Omental fat pad (tissue), 3 donors: ENCODE measurements at regions not wholly inside any gene's neighbourhood (a gene's known extent, or its start where the extent isn't known, plus 50 kb on each side); places are given as distances from the start of the nearest gene placed in this dataset.

Experiments
- ATAC-seq: fragments of 150-250 bp; one replicate; pipeline ENCODE4 v1.9.1; 2016; ENCODE audit warnings: mild to moderate bottlenecking, moderate library complexity; ENCODE audit not compliant: low FRiP score
- DNase-seq: peaks from one replicate; pipeline ENCODE4 v3.0.0-alpha.2; 2019; ENCODE audit warnings: low spot score
- TF ChIP-seq, protein P1 (sequence below), 3 donors: fragments of 450-650 bp; IDR thresholded peaks; one replicate each; pipeline ENCODE4 v1.5.1; 2016 to 2017; ENCODE audit warnings: antibody characterized with exemption in 3 of 3, mild to moderate bottlenecking in 3 of 3, moderate library complexity in 2 of 3

DNA sequence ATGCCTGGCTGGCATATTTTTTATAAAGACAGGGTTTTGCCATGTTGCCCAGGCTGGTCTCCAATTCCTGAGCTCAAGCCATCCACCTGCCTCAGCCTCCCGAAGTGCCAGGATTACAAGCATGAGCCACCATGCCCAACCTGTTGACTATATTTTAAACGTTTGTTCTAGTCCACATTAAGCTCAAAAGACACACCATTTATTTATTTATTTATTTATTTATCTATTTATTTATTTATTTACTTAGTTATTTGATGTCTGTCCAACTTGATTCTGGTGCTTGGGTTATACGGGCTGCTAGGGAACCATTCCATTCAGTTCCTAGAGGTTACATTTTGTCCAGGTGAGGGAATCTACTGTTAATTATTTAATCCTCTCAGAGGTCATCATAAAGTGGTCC lies 98.1 kb upstream of the ADGRL4 start:
- TF ChIP-seq, protein P1, sequence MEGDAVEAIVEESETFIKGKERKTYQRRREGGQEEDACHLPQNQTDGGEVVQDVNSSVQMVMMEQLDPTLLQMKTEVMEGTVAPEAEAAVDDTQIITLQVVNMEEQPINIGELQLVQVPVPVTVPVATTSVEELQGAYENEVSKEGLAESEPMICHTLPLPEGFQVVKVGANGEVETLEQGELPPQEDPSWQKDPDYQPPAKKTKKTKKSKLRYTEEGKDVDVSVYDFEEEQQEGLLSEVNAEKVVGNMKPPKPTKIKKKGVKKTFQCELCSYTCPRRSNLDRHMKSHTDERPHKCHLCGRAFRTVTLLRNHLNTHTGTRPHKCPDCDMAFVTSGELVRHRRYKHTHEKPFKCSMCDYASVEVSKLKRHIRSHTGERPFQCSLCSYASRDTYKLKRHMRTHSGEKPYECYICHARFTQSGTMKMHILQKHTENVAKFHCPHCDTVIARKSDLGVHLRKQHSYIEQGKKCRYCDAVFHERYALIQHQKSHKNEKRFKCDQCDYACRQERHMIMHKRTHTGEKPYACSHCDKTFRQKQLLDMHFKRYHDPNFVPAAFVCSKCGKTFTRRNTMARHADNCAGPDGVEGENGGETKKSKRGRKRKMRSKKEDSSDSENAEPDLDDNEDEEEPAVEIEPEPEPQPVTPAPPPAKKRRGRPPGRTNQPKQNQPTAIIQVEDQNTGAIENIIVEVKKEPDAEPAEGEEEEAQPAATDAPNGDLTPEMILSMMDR (IDR thresholded peaks at IDR 0.05) = no peak
- DNase-seq (no peak), ATAC-seq (no peak)

DNA sequence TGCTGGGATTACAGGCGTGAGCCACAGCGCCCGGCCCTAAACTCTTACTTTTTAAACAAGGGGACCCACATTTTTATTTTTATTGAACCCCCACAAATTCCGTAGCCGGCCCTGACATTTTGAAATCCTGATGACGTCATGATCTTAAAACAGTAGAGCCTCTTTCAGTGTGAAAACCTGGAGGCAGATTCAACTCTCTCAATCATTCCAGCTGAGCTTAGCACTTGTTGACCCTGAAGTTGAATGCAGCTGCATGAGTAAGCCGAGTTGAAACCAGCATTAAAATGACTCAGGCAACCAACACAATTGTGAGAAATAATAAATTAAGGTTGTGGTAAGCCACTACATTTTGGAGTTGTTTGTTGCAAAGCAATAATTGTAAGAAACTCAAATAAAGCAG lies 93.9 kb upstream of the ADGRL4 start:
- TF ChIP-seq, protein P1 (IDR thresholded peaks at IDR 0.05) = no peak
- ATAC-seq (no peak), DNase-seq (no peak)

DNA sequence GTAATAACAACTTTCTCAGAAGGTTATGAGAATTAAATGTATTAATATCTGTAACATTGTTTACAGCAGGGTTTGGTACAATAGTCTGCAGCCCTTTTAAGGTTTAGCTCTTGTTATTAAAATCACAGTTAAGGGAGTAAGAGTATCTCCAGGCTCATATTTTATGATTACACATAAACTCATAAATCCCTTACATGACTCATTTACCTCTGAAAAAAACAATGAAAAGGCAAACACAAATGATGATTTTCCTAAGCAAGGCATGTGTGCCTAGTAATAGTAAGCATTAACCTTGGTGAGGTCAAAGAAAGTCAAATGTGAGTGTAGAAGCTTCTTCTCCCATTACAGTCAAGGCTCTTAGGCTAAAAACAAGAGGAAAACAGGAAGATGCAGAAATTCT lies 84.5 kb upstream of the ADGRL4 start:
- no peak for ATAC-seq
- DNase-seq = no peak
- TF ChIP-seq, protein P1 (IDR thresholded peaks at IDR 0.05) = no peak

DNA sequence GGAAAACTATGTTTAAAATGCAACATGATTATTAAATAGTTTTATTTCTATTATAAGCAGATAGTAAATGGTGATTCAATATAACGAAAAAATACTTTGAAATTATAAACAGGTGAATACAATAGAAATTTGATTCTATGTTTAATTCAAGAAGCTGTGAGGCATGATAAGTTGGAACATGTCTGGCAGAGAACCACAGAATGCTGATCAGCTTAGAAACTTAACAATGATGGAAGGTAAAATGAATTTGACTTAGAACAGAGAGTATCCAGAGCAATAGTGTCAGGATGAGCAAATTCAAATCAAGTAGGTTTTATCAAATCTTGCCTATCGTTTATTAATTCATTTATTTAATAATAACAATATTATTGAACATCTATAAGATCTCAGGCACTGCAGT lies 83.4 kb upstream of the ADGRL4 start:
- no peak for DNase-seq
- no peak for ATAC-seq
- TF ChIP-seq, protein P1 (IDR thresholded peaks at IDR 0.05) = no peak

DNA sequence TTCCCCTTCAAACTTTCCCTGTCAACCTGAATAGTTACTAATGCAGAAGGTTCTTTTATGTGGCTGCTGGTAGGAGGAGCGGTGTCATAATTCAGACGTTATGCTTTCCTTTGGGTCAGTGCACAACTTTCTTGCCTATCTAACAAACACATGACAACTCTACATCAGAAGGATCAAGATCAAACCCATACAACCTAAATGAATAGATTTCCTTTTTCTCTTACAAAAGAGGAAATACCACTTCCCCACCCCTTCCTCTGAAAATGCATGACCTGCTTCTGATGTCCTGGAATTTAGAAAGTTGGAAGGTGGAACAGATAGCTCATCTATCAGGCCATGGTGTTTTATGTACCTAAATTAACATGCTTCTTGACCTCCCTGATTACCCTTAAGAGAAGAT lies 75.7 kb upstream of the ADGRL4 start:
- TF ChIP-seq, protein P1 (IDR thresholded peaks at IDR 0.05) = no peak
- ATAC-seq = no peak

DNA sequence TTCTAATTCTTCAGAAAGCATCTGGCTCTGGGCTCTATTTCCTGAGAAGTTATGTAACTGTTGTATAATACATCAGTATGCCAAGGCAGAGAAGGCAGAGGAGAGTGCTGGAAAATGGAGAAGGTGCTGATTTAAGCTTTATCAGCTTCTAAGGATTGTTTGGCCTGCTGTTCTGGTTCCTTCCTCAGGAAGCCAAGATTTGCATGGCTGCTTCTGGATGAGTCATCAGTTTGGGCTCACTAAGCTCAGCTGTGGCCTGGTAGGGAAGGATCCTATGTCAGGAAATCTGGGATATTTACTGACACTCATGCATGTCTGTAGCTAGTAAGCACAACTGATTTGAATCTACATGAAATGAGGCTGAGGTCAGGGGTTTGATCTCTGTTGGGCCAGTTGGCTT lies 73.2 kb upstream of the ADGRL4 start:
- DNase-seq = no peak
- peak; percentile 70 for ATAC-seq
- TF ChIP-seq, protein P1 (IDR thresholded peaks at IDR 0.05) = no peak

More for the DNA sequence above, 75.7 kb upstream of the ADGRL4 start:
- no peak for DNase-seq

DNA sequence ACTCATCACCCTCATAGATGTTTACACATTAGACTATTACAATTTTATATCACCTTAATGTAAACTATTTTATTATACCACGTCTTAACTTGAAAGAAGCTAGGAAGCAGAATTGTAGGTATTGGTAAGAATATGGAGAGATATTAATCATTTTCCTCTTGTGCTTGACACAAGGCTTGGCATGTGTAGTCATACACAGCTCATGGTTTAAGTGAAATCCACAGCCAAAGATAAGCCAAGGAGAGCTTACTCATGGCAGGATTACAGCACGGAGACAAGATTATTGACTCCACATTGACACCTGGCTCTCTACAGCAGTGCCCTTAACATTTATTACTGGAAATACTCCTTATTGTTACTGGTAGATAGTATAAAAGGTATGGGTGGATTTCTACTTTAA lies 68.4 kb upstream of the ADGRL4 start:
- ATAC-seq (no peak), DNase-seq (no peak)
- TF ChIP-seq, protein P1 (IDR thresholded peaks at IDR 0.05) = no peak
